HG02571 (cell line): ENCODE measurements at regions not wholly inside any gene's neighbourhood (a gene's known extent, or its start where the extent isn't known, plus 50 kb on each side); places are given as distances from the start of the nearest gene placed in this dataset.

ENCODE experiments used
- ATAC-seq: cut with Tn5 transposase; IDR thresholded peaks from one replicate; pipeline ENCODE4 v1.9.1; 2021; ENCODE audit warnings: mild to moderate bottlenecking, moderate library complexity; ENCODE audit not compliant: unreplicated experiment

DNA sequence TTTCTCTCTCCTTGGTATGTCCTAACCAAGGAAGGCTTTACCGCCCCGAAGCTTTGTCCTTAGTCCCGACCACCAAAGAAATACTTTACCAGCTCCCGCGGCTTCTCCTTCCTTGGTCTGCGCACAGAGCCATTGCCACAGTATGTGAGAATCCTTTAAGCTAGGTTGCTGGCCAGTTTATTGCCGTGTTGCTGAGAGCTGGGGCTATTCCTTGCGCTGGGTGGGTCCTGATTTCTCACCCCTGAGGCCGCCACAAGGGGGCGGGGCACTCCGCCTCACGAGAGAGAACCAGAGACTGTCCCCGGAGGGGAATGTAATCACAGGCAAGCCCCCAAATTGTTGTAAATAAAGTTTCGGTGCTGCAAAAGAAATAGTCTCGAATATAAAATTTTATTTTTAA, 331.0 kb upstream of the PCDH10 start:
- no peak for ATAC-seq

GRCh38 chr4:132823419-132823818, 325.7 kb upstream of the PCDH10 start:
- no peak for ATAC-seq

- no peak for ATAC-seq
Measured at GRCh38 chr4:132824761-132825160, 324.3 kb upstream of the PCDH10 start.

DNA sequence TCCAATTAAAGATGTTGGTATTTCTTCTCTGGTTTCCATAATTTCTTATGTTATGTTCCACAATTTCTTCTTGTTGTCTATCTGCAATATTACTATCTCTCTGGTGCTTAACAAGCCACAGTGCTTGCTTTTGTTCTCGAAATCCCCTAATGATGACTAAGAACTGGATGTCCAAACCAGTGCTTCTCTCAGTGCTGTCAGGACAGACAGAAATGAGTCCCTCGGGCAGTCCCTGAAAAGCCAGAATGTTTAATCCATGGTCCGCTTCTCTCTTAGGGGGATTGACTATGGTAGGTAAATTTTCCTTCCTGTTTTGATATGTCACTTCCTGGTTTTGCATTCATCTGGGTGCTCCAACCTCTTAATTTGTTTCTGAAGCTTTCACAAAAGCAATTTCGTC, 321.6 kb upstream of the PCDH10 start:
- ATAC-seq, result peak; percentile 72

- no peak for ATAC-seq
Measured at GRCh38 chr4:132838244-132838643, 310.9 kb upstream of the PCDH10 start.

DNA sequence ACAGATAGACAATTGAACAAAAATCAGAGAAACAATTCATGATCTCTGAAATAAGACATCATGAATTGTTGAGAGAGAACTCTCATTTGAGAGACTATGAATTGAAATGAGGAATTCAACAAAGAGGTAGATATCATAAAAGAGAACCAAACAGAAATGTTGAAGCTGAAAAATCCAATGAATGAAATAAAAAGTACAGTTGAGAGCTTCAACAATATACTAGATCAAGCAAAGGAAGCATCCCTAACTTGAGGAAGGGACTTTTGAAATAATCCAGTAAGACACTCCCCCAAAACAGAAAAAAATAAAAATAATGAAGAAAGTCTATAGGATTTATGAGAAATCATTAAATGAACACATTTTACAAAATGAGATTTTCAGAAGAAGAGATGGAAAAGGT, 310.0 kb upstream of the PCDH10 start:
- no peak for ATAC-seq

GRCh38 chr4:132859929-132860328, 289.2 kb upstream of the PCDH10 start:
- no peak for ATAC-seq

DNA sequence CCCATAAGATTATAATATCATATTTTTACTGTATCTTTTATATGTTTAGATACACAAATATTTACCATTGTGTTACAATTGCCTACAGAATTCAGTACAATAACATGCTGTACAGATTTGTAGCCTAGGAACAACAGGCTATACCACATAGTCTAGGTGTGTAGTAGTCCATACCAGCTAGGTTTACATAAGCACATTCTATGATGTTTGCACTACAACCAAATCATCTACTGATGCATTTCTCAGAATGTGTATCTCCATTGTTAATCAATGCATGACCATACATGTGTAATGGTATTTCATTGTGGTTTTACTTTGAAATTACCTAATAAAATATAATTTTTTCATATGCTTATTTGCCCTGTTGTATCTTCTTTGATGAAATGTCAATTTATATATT, 288.1 kb upstream of the PCDH10 start:
- ATAC-seq, result no peak

- no peak for ATAC-seq
Measured at GRCh38 chr4:132863619-132864018, 285.5 kb upstream of the PCDH10 start.

GRCh38 chr4:132865458-132865857, 283.6 kb upstream of the PCDH10 start:
- no peak for ATAC-seq

- ATAC-seq, result no peak
Measured at GRCh38 chr4:132865922-132866321, 283.2 kb upstream of the PCDH10 start.

GRCh38 chr4:132866616-132867015, 282.5 kb upstream of the PCDH10 start:
- no peak for ATAC-seq

DNA sequence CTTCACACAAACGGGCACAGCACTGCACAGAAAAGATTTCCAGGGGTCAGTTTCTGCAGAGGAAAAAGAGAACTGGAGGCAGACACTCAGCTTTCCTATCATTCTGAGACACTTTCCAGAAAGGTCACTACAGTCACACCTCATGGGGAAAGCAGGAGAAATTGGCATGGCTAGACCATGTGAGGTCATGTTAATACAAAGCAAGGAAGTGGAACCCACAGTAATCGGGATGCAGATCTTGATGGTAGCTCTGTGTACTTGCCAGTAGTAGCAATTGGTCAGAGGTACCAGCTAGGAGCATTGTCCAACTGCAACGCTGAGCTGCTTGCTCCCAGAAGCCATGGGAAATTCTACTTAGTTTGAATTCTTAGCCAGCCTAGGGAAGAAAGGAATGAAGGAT, 255.3 kb upstream of the PCDH10 start:
- no peak for ATAC-seq

DNA sequence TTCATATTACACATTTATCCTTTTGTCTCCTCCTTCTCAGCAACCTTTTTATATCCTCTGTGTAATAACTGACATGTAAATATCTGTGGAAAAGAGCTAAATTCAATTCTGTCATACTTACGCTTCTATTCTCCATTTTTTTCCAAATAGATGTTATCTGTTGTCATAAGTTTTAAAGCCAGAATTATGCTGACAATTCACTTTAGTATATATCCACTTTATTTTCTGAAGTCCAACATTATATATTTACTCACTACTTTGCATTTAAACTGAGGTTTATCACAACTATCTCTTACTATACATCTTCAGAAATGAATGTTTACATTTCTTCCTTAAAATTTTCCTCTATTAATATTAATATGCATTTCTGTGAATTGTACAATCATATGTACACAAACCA, 247.9 kb upstream of the PCDH10 start:
- no peak for ATAC-seq

DNA sequence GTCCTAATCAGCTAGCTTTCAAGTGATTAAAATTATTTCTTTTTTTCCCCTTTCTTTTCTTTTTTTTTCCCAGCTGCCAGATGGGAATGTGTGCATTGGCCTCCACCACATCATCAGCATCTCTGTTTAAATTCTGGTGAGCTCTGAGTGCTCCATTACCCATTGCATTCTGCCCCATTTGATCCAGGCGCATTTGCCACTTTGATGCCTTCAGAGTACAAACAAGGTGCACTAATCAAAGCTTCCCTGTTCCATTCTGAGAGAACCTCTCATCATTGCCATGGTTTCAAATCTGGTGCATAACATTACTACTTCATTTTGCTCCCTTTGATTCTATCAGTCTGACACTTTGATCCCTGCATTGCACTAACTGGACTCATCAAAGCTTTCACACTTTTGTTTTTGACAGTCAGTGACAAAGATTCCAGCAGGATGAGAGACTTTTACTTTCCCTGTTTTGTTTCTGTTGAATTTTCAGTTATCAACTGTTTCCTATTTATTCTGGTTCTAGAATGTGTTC, 238.8 kb upstream of the PCDH10 start:
- ATAC-seq, result no peak

- no peak for ATAC-seq
Measured at GRCh38 chr4:132918096-132918495, 231.0 kb upstream of the PCDH10 start.

GRCh38 chr4:132923516-132923915, 225.6 kb upstream of the PCDH10 start:
- ATAC-seq, result no peak

DNA sequence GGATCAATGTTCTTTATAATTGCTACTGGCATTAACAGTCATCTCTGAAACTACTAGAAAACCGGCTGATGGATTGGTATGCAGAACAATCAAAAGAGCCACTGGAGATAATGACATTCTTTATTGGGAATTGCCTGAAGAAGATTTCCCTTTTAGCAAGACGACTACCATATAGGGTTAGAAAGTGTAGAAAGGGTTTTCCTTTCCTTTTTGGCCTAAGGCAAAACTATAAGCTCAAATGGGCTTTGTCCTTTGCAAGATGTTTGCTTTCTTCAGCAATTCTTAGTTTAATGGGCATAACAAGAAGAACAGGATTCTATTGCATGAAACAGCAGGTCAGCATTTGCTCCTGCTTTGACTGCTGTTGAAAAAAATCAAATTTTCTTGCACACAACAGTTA, 214.2 kb upstream of the PCDH10 start:
- no peak for ATAC-seq

- no peak for ATAC-seq
Measured at GRCh38 chr4:132955146-132955545, 193.9 kb upstream of the PCDH10 start.

DNA sequence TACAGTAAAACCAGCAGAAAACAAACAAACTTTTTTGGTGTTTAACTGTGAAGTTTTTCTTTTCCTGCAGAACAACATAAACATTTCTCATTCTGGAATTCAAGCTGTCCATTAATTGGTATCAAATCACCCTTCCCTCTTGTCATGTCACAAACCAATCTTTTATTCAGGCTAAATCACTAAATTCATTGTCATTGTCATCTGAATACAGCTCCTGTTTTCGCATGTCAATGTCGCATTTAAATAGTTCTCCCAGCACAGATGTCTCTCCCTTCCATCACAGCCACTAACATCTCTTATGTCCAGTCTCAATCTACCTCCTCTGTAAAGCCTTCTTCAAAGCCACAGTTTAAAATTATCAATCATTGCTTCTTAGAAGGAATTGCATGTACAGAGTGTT, 192.1 kb upstream of the PCDH10 start:
- no peak for ATAC-seq

GRCh38 chr4:132958457-132959263, 190.4 kb upstream of the PCDH10 start:
- no peak for ATAC-seq

DNA sequence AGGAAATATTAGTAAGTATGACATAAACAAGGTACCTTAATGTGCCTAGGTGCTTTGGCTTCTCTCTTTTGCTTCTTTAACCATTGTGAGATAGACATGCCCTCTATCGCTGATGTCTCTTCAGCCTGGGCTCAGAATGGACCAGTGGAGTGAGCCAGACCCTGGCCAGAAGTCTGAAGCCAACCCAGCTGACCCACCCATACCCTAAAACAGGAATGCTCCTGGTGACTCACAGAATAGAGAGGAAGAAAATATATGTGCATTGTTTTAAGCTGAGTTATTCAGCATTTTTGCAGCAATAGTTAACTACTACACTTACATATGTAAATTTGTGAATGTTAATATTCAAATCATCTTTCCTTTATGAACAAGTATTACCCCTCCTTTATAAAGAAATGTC, 167.5 kb upstream of the PCDH10 start:
- ATAC-seq, result no peak

- no peak for ATAC-seq
Measured at GRCh38 chr4:132982151-132982550, 166.9 kb upstream of the PCDH10 start.
